ENCODE measurements at regions not wholly inside any gene's neighbourhood (a gene's known extent, or its start where the extent isn't known, plus 50 kb on each side); places are given as distances from the start of the nearest gene placed in this dataset.

- no peak for TF ChIP-seq CTCF (IDR thresholded peaks at IDR 0.05)
- no peak for TF ChIP-seq POLR2AphosphoS5 (IDR thresholded peaks at IDR 0.05; ENCODE audit: insufficient read depth in 1 of 2, low read depth in 1 of 2)
- no peak for TF ChIP-seq POLR2A (IDR thresholded peaks at IDR 0.05)
Measured at GRCh38 chr11:134687548-134687947, 275.5 kb upstream of the B3GAT1 start.
